ENCODE measurements at regions not wholly inside any gene's neighbourhood (a gene's known extent, or its start where the extent isn't known, plus 50 kb on each side); places are given as distances from the start of the nearest gene placed in this dataset.

DNA sequence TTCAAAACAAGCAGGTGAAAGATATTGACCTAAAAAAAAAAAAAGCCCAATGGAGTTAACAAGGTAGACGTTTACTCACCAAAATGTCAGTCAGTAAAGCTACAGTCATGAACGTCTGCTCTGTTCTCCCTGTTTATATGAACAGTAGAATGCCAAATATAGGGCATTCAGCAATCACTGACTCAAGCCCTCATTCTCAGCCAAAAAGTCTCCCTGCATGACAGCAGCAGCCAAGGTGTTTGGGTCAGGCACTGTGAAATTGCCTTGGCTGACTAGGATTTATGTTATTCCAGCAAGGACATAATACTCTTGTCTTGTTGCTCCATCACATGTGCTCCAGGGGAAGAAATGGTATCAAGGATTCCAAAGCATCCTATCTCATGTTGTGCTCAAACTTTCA, 194.7 kb upstream of the RSPO3 start:
- ATAC-seq (no peak), DNase-seq (ENCODE audit: low read depth, low spot score) (no peak)
- ChIA-PET RAD21 (ENCODE audit: low non-redundant PET in 1 of 2, low total read pairs in 2 of 2, uncharacterized antibody in 2 of 2, unreplicated experiment in 2 of 2) (no interaction called here), CTCF (no interaction called here), POLR2A (no interaction called here)
- H3K9me3 ChIP-seq (ENCODE audit: control insufficient read depth in 1 of 2, insufficient read depth in 1 of 2, low read depth in 1 of 2, low read length in 2 of 2), result no peaks in the 10 kb centered on the region
- H3K4me3 ChIP-seq (replicated peaks in 1 of 2; ENCODE audit: low read depth in 1 of 2, low read length in 2 of 2), result no peak overlapping the region
- BruUV-seq (replicated peaks), result no TSS peak
- TF ChIP-seq EGR1 (IDR thresholded peaks at IDR 0.05; ENCODE audit: low read depth), result no peak
- TF ChIP-seq, protein P1, sequence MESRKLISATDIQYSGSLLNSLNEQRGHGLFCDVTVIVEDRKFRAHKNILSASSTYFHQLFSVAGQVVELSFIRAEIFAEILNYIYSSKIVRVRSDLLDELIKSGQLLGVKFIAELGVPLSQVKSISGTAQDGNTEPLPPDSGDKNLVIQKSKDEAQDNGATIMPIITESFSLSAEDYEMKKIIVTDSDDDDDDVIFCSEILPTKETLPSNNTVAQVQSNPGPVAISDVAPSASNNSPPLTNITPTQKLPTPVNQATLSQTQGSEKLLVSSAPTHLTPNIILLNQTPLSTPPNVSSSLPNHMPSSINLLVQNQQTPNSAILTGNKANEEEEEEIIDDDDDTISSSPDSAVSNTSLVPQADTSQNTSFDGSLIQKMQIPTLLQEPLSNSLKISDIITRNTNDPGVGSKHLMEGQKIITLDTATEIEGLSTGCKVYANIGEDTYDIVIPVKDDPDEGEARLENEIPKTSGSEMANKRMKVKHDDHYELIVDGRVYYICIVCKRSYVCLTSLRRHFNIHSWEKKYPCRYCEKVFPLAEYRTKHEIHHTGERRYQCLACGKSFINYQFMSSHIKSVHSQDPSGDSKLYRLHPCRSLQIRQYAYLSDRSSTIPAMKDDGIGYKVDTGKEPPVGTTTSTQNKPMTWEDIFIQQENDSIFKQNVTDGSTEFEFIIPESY (IDR thresholded peaks at IDR 0.05; ENCODE audit: extremely low read depth, insufficient replicate concordance, low read length), result no peak
- no peak for TF ChIP-seq ZFX (IDR thresholded peaks at IDR 0.05)
- no peak overlapping the region for H3K27ac ChIP-seq (ENCODE audit: low read depth, low read length)
- H3K9me2 ChIP-seq (ENCODE audit: insufficient read depth), result no peaks in the 10 kb centered on the region
- H3K4me2 ChIP-seq (ENCODE audit: low read length), result no peak overlapping the region
- peaks cover 16% of the 10 kb centered on the region; the same call in 1 of the 2 replicates for H3K27me3 ChIP-seq (ENCODE audit: insufficient read depth, low read length)
- intact Hi-C loops (cut with micrococcal nuclease), result no loop called here
- no peaks in the 10 kb centered on the region for H3K79me2 ChIP-seq (ENCODE audit: insufficient read depth, low read length)
- no peaks in the 10 kb centered on the region for H3K36me3 ChIP-seq (ENCODE audit: control insufficient read depth in 1 of 2, insufficient read depth in 2 of 2, low read length in 2 of 2)
- no peak overlapping the region for H2AFZ ChIP-seq (ENCODE audit: low read depth, low read length, poor library complexity, severe bottlenecking)
- no peaks in the 10 kb centered on the region for H4K20me1 ChIP-seq (ENCODE audit: insufficient read depth)
- H3K9ac ChIP-seq (ENCODE audit: low read length), result no peak overlapping the region
- no peaks in the 10 kb centered on the region for H3K4me1 ChIP-seq (ENCODE audit: control insufficient read depth in 1 of 2, insufficient read depth in 2 of 2, low read length in 2 of 2)

- Histone ChIP-seq H3K27ac (ENCODE audit: low read depth, low read length) (no peak overlapping the region), H3K79me2 (ENCODE audit: insufficient read depth, low read length) (no peaks in the 10 kb centered on the region), H2AFZ (ENCODE audit: low read depth, low read length, poor library complexity, severe bottlenecking) (no peak overlapping the region), H3K9me3 (ENCODE audit: control insufficient read depth in 1 of 2, insufficient read depth in 1 of 2, low read depth in 1 of 2, low read length in 2 of 2) (no peaks in the 10 kb centered on the region), H3K9me2 (ENCODE audit: insufficient read depth) (no peaks in the 10 kb centered on the region), H3K36me3 (ENCODE audit: control insufficient read depth in 1 of 2, insufficient read depth in 2 of 2, low read length in 2 of 2) (no peaks in the 10 kb centered on the region), H3K9ac (ENCODE audit: low read length) (no peak overlapping the region), H4K20me1 (ENCODE audit: insufficient read depth) (no peaks in the 10 kb centered on the region), H3K4me1 (ENCODE audit: control insufficient read depth in 1 of 2, insufficient read depth in 2 of 2, low read length in 2 of 2) (no peaks in the 10 kb centered on the region), H3K27me3 (ENCODE audit: insufficient read depth, low read length) (peaks cover 16% of the 10 kb centered on the region; the same call in 1 of the 2 replicates), H3K4me3 (replicated peaks in 1 of 2; ENCODE audit: low read depth in 1 of 2, low read length in 2 of 2) (no peak overlapping the region), H3K4me2 (ENCODE audit: low read length) (no peak overlapping the region)
- intact Hi-C loops (cut with micrococcal nuclease), result no loop called here
- ChIA-PET RAD21 (ENCODE audit: low non-redundant PET in 1 of 2, low total read pairs in 2 of 2, uncharacterized antibody in 2 of 2, unreplicated experiment in 2 of 2) (no interaction called here), POLR2A (no interaction called here), CTCF (no interaction called here)
- DNase-seq (ENCODE audit: low read depth, low spot score) (no peak), ATAC-seq (no peak)
- no TSS peak for BruUV-seq (replicated peaks)
- TF ChIP-seq RAD21 (IDR thresholded peaks at IDR 0.05; ENCODE audit: low read depth), result no peak
- no peak for TF ChIP-seq EGR1 (IDR thresholded peaks at IDR 0.05; ENCODE audit: low read depth)
- TF ChIP-seq, protein P2, sequence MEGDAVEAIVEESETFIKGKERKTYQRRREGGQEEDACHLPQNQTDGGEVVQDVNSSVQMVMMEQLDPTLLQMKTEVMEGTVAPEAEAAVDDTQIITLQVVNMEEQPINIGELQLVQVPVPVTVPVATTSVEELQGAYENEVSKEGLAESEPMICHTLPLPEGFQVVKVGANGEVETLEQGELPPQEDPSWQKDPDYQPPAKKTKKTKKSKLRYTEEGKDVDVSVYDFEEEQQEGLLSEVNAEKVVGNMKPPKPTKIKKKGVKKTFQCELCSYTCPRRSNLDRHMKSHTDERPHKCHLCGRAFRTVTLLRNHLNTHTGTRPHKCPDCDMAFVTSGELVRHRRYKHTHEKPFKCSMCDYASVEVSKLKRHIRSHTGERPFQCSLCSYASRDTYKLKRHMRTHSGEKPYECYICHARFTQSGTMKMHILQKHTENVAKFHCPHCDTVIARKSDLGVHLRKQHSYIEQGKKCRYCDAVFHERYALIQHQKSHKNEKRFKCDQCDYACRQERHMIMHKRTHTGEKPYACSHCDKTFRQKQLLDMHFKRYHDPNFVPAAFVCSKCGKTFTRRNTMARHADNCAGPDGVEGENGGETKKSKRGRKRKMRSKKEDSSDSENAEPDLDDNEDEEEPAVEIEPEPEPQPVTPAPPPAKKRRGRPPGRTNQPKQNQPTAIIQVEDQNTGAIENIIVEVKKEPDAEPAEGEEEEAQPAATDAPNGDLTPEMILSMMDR (IDR thresholded peaks at IDR 0.05 in 2 of 3, conservative IDR thresholded peaks at IDR 0.05 in 1 of 3; ENCODE audit: borderline replicate concordance in 1 of 3, insufficient read depth in 1 of 3, low read depth in 2 of 3, low read length in 2 of 3), result no peak
- no peak for TF ChIP-seq FOSL1 (IDR thresholded peaks at IDR 0.05; ENCODE audit: low read depth)
- no peak for TF ChIP-seq POLR2A (IDR thresholded peaks at IDR 0.05; ENCODE audit: borderline replicate concordance, extremely low read depth, insufficient read depth, insufficient read length)
- no peak for TF ChIP-seq EZH2phosphoT487 (IDR thresholded peaks at IDR 0.05; ENCODE audit: borderline replicate concordance)
- TF ChIP-seq ZNF274 (IDR thresholded peaks at IDR 0.05; ENCODE audit: low read depth, low read length), result no peak
- TF ChIP-seq REST (IDR thresholded peaks at IDR 0.05; ENCODE audit: low read depth), result no peak
- TF ChIP-seq SRF (IDR thresholded peaks at IDR 0.05; ENCODE audit: low read depth), result no peak
Measured at GRCh38 chr6:126926926-126927325, 191.5 kb upstream of the RSPO3 start.
